ACHN (cell line): ENCODE measurements at regions not wholly inside any gene's neighbourhood (a gene's known extent, or its start where the extent isn't known, plus 50 kb on each side); places are given as distances from the start of the nearest gene placed in this dataset.
"Not testable (repeated sequence)": the region's sequence is repeated elsewhere in the genome, so short reads cannot be mapped to it uniquely, and the experiment has no call there.

Source experiments
- DNase-seq: peaks from one replicate; pipeline ENCODE4 v3.0.0-alpha.2; 2015
- in situ Hi-C: cut with HindIII; loops from 2 replicates; pipeline ENCODE4 v1.10.0; 2017; ENCODE audit warnings: low sequenced_read_pairs, low pct_ligation_motif_present, low pct_unique_long_range_greater_than_20kb

DNA sequence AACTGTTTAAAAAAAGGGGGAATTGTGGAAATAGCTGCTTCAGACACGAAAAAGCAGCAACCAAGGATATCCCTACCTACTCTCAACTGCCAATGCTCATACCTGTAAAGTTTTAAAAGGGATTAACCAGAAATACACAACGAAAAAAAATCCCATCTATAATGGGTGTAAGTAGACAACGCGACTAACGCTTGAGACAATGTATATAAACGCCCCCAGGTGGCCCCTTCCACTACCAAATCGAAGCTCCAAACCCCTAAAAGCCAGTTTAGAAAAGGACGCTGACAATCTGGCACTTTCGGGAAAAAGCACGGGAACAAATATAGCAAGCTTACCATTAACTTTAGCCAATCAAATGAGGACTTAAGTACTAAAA, 94.5 kb upstream of the BTN3A2 start:
- in situ Hi-C loops, result no loop called here
- no peak for DNase-seq

DNA sequence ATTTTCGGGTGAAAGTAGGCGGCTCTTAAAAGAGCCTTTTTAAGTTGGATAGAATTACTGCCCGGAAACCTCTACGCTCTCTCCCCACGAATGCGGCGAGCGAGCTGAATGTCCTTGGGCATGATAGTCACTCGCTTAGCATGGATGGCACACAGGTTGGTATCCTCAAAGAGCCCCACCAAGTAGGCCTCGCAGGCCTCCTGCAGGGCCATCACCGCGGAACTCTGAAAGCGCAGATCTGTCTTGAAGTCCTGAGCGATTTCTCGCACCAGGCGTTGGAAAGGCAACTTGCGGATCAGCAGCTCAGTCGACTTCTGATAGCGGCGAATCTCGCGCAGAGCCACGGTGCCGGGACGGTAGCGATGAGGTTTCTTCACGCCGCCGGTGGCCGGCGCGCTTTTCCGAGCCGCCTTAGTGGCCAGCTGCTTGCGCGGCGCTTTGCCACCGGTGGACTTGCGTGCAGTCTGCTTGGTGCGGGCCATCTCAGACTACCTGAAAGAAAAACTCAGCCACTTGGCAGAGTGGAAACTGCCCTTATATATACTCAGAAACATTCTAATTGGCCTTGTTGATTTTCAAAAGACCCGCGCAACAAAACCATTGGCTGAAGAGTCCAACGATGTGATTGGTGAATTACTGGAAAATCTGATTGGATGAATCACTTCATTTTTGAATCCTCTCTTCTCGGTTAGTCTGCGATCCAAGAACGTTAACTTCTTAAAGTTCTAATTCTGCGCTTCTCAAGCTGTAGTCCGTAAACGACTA, 93.9 kb upstream of the BTN3A2 start:
- in situ Hi-C loops, result no loop called here
- peak; percentile 81 for DNase-seq

DNA sequence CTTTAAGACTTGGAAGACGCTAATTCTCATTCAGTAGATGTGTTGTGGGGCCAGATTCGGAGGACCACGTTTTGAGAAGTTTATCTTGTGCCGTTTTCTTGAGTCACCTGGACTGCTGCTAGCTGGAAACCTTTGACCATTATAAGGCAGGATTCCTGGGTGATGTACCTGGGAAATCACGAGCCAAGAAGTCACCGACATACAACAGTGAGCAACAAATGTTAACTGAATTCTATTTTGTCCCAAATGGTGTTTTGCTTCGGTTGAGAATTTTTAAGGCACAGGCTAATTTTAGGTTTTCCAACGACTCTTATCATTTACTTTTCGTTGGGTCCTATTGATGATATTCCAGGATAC, 93.4 kb upstream of the BTN3A2 start:
- in situ Hi-C loops, result no loop called here
- no peak for DNase-seq

DNA sequence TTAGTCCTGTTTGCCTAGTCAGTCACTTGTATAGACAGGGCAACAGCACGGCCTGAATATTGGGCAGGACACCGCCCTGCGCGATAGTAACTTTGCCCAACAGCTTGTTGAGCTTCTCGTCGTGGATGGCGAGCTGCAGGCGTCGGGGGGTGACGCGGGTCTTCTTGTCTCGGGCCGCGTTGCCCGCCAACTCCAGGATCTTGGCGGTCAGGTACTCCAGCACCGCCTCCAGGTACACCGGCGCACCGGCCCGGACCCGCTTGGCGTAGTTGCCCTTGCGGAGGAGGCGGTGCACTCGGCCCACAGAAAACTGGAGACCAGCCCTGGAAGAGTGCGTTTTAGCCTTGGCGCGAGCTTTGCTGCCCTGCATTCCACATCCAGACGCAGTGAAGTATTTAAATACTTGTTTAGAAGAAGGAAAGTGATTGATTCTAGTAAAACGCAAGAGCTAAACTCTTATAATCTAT, 92.8 kb upstream of the BTN3A2 start:
- in situ Hi-C loops, result no loop called here

DNA sequence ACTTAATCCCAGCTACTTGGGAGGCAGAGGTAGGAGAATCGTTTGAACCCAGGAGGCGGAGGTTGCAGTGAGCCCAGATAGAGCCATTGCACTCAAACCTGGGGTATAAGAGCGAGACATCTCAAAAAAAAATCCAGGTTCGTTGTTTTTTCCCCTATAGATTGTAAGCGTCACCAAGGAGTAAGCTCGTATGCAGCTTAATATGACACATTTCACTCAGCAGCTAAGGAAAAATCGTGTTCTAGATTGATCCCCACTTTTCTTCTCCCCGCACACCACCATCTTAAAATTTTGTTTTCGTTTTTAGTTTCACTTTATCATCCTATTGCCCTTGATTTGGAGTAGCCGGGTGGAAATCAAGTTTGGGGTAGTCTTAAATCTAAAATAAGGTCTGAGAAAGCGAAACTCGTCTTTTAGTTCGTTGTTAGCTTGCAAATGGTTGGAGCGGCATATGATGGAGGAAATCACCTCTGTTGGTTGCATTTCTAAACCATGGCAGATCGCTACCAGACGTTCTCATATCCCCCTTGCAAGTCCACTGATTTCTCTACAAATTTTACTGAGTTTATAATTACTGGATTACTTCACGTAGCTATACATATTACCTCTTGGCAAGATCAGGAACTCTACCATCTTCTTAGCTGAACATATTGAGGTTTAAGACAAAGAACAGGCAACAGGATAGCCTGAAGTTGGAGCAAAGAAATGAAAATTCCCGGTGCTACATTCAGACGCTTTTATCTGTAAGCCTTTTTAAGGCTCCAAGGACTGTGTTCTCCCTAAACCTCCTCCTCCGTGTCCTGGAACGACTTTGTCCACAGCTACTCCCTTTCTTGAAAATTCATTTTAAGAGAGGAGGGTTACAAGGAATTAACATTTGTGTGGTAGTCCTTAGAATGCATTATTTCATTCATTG, 91.1 kb upstream of the BTN3A2 start:
- DNase-seq, result peak; percentile 27
- in situ Hi-C loops, result no loop called here

More for the DNA sequence above, 92.8 kb upstream of the BTN3A2 start:
- DNase-seq, result no peak

DNA sequence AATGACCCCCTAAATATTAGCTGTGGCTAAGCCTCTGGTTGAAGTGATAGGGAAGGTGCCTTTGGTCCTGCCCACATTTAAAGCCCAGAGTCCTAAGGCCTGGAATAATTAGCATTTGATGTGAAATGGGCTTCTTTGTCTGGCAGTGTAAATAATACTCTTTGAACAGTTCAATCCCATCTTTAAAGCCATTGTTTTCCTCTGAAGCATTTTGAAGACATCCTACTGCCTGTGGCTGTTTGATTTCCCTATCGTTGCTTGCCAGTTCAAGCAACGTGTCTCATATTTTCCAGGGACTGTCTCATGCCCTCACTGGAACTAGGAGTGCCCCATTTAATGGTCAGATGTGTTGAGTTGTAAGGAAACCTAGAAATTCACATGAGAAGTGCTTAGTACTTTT, 89.3 kb upstream of the BTN3A2 start:
- in situ Hi-C loops, result no loop called here
- no peak for DNase-seq

DNA sequence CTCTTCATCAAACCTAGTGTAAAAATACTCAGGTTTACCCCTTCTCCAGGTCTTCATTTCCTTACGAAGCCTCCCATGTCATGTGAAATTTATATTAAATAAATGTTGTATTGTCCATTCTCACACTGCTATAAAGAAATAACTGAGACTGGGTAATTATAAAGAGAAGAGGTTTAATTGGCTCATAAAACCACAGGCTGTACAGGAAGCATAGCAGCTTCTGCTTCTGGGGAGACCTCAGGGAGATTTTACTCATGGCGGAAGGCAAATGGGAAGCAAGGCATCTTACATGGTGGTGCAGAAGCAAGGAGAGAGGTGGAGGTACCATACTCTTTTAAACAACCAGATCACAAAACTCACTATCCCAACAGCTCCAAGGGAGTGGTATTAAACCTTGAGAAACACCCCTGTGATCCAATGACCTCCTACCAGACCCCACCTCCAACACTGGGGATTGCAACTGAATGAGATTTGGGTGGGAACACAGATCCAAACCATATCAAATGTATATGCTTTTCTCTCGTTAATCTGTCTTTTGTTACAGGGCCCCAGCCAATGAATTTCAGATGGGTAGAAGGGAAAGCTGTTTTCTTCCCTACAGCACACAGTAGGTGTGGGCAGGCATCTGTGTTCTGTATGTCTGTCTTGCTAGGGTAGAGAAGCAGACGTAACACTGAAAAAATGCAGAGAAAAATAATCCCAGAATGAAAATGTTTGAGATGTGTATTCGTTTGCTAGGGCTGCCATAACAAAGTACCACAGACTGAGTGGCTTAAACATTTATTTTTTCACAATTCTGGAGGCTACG, 88.0 kb upstream of the BTN3A2 start:
- in situ Hi-C loops, result no loop called here
- DNase-seq, result no peak

DNA sequence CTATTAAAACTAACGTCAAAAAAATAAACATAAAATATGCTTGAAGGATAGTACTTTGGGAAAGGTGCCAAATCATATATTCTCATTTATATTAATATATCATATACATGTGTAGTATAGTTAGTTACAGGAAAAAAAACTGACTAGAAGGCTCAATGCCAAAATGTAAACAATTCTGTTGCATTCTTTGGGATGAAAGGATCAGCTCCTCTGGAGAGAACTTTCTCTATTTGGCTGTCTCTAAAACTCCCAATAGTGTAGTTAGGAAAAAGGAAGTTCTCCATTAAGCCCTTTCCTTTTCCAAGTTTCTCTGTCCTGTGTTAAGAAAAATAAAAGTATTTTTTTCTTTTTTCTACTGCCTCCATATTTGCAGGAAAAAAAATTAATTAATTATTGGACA, 86.5 kb upstream of the BTN3A2 start:
- in situ Hi-C loops, result no loop called here
- no peak for DNase-seq

DNA sequence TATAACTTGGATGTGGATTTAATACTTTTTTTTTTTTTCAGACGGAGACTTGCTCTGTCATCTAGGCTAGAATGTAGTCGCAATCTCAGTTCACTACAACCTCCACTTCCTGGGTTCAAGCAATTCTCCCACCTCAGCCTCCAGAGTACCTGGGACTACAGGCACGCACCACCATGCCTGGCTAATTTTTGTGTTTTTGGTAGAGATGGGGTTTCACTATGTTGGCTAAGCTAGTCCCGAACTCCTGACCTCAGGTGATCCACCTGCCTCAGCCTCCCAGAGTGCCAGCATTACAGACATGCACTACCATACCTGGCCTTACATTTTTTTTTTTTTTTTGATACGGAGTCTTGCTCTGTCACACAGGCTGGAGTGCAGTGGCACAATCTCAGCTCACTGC, 85.6 kb upstream of the BTN3A2 start:
- DNase-seq, in situ Hi-C loops: not testable (repeated sequence)

DNA sequence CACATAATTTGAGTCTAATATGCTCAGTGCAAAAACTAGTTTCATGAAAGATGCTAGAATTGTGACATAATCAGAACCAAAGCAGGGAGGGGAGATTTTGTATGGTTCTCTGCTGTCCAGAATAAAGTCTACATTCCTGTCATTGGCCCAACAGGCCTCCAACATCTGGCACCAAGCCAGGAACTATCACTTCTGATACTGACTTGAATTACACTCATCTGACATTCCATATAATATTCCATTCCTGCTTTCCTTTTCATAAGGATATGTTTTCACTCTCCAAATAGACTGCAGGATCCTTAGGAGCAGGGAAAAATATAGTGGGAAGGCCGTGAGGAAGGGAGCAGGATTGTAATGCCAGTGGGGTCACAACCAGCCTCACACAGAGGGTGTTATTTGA, 84.6 kb upstream of the BTN3A2 start:
- DNase-seq, result no peak

DNA sequence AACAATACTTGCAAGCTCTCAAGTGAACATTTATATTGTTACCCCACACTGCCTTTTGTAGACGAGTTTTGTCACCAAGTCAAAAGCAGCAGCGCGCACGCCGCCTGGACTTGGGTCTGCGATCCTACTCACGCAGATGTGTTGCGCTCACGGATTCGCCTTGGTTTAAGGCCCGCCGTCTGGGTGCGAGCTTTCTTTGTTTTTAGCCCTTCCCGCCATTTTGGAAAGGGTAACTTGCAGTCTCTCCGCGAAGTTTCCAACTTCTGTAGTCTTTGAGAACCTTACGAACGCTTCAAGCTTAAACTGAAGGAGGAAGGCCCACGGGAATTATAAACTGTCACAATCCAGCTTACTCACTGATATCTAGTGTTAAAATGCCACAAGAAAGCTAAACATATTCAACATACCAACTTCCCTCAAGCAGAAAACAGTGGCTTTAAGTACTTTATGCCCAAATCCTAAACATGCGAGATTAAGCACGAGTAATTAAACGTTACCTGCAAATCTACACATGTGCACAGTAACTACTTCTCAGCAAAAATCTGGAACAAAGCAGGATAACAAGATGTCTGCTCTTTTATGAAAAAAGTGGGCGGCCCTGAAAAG, 80.4 kb upstream of the BTN3A2 start:
- in situ Hi-C loops, result no loop called here
- DNase-seq, result no peak

More for the DNA sequence above, 84.6 kb upstream of the BTN3A2 start:
- in situ Hi-C loops, result no loop called here

DNA sequence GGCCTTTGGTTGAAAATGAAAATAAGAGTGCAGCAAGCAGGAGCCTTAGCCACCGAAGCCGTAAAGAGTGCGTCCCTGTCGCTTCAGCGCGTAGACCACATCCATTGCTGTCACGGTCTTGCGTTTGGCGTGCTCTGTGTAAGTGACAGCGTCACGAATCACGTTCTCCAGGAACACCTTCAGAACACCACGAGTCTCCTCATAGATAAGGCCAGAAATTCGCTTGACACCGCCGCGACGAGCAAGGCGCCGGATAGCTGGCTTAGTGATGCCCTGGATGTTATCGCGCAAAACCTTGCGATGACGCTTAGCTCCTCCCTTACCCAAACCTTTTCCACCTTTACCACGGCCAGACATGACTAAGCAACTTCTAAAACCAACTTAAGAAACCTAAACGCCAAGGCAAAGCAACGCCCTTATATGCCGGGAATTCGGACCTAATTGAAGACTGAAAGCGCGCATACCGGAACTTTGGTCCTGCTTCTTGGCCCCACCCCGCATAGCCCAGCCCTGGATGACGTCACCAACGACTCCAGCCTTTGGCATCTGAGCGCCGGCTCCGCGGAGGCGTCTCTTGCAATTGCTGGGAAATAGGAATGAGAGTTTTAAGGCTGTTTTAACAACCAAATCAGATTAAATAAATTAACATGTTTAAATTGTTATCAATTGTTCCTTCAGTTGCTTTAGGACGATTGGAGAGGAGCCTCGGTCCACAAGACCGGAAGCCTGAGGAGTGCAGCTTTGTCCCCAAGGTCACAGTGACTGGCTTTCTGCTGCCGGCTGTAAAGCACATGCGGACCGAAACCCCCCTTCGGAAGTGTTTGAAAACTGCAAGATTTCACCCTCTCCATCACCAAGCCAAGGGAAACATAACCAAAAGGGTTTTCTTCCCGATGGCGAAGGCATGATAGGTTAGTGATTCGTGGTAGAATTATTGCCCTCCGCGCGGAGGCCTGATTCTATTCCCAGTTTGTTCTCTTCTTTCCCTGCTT, 79.6 kb upstream of the BTN3A2 start:
- in situ Hi-C loops, result no loop called here
- peak; percentile 99 for DNase-seq

DNA sequence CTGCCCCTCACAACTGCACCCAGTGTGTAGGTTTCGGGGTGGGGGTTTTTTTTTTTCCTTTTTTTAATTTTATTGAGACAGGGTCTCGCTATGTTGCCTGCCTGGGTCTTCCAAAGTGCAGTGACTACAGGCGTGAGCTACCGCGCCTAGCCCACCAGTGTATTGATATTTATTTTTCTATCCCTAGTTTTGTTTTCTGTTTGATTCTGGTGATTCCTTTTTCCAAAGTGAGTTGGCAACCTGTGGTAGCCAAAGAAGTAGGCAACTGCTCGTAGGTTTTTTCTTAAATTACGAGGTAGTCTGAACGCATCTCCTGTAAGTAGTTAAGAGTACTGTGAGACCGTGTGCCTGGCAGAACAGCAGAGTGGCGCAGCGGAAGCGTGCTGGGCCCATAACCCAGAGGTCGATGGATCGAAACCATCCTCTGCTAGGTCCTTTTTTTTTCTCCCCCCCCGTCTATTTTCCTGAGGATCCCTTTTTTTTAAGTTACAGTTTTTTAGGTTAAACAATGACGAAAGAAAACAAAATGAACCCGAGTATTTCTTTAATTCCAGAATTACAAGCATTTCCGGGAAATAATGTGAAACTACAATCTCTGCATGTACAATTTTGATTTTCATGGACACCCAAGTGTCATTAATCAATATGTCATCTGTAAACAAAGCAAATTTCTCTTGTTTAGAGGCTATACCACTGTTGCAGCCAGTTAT, 78.7 kb upstream of the BTN3A2 start:
- peak; percentile 67 for DNase-seq
- in situ Hi-C loops, result no loop called here

DNA sequence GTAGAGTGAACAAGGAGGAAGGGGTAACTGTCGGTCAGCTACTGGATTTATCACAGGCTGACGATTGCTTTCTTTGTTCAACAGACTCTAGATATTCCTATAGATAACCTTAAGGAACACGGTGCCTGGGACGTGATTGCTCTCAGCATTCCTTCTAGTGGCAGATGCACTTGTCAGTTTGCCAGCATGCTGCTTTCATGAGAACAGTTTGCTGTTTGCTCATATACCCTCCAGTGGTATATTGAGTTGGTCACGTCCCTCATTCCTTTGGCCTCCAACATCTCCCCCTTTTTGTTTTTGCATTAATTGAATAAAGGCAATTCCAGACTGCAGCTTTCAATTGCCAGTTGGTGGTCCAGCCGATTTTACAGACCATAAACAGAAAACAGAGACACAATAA, 76.8 kb upstream of the BTN3A2 start:
- in situ Hi-C loops, result no loop called here
- no peak for DNase-seq

DNA sequence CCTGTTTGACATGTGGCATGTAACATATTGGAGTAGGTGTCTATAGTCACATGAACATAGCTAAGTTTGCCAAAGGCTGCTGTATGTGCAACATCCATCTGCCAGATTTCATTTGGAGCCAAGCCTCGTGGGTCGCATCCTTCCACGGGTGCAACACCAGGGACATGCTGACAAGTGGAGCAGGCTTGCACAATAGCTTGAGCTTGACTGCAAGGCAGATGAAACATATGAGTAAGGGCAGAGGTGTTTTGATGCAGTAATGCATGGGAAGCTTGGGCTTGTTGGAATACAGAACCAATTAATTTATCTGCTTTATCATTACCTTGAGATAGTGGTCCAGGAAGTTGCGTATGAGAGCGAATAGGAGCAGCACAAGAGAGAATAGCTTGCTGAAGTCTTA, 74.1 kb upstream of the BTN3A2 start:
- DNase-seq, result no peak
- in situ Hi-C loops, result no loop called here

DNA sequence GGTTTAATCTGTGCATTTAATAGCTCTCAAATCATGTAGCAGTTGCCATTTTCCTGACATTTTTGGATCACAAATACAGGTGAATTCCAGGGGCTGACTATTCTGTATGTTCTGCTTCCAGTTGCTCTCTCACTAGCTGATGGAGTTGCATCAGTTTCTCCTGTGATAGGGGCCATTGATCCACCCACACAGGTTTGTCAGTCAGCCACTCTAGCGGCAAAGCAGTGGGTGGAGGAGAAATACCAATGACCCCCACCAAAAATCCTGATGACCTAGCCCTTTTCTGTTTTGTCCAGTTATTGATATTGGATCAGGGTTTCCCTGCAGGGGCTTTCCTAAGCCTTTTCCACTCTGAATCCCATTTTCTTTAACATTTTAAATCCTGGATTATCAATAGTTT, 72.3 kb upstream of the BTN3A2 start:
- DNase-seq, result no peak
- in situ Hi-C loops, result no loop called here

DNA sequence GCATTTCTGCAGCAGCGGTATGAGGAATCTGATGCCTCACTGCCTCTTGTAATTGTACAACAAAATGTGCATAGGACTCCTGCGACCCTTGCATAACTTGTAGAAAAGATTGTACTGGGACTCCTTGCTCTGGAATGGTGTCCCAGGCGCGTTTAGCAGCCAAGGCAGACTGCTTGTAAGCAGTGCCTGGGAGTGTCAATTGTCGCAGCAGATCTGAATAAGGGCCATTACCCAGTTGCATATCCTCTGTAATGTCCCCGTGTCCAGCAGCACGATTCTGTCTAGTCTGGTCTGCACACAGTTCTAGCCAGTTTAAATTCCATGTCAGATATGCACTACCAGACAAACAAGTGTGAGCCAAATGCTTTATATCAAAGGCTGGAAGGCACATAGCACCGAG, 70.7 kb upstream of the BTN3A2 start:
- DNase-seq, result no peak
- in situ Hi-C loops, result no loop called here
